Lower leg skin (tissue), 4 donors: ENCODE measurements at regions not wholly inside any gene's neighbourhood (a gene's known extent, or its start where the extent isn't known, plus 50 kb on each side); places are given as distances from the start of the nearest gene placed in this dataset.
"Not testable (repeated sequence)": the region's sequence is repeated elsewhere in the genome, so short reads cannot be mapped to it uniquely, and the experiment has no call there.

Experiments used
- DNase-seq, 2 donors: peaks; one replicate each; pipeline ENCODE4 v3.0.0-alpha.2; 2019; ENCODE audit warnings: low spot score in 2 of 2
- H3K4me3 ChIP-seq: fragments of 200-600 bp; sonication (generic); 2 replicates; pipeline ENCODE4 v1.5.1; 2017; ENCODE audit warnings: mild to moderate bottlenecking, low read depth; ENCODE audit not compliant: poor library complexity, severe bottlenecking
- CTCF ChIP-seq, 3 donors: fragments of 450-650 bp; IDR thresholded peaks; one replicate each; pipeline ENCODE4 v1.5.1; 2016; ENCODE audit warnings: antibody characterized with exemption in 3 of 3, mild to moderate bottlenecking in 3 of 3, moderate library complexity in 2 of 3
- POLR2A ChIP-seq, 2 donors: fragments of 450-650 bp; IDR thresholded peaks; one replicate each; pipeline ENCODE4 v1.6.1; 2016 to 2017; ENCODE audit warnings: antibody characterized with exemption in 2 of 2, mild to moderate bottlenecking in 1 of 2, moderate library complexity in 1 of 2
- WGBS, 2 donors: methylation state at CpG; one replicate each; pipeline ENCODE4 v1.1.5; 2018; 5-methylcytosine and 5-hydroxymethylcytosine counted together
- intact Hi-C: fragments of 100-400 bp; cut with DNase I; formaldehyde crosslinking; loops from one replicate; pipeline ENCODE4 v1.15.0; 2023; ENCODE audit warnings: low total_unique reads

- DNase-seq, result no peak
- no peak overlapping the region for H3K4me3 ChIP-seq
- TF ChIP-seq CTCF (IDR thresholded peaks at IDR 0.05) (no peak), POLR2A (IDR thresholded peaks at IDR 0.05) (no peak)
- WGBS, 2 donors, result 66 to 71% methylated on average over 4 of the region's 4 CpGs
- intact Hi-C loops, result no loop called here
These were observed 790.0 kb upstream of the KIRREL3 start for GRCh38 chr11:127790592-127790991.

- 63 to 67% methylated on average over 7 of the region's 7 CpGs for whole genome bisulfite sequencing, 2 donors
- intact Hi-C loops, result no loop called here
- H3K4me3 ChIP-seq, result no peak overlapping the region
- TF ChIP-seq CTCF (IDR thresholded peaks at IDR 0.05) (no peak), POLR2A (IDR thresholded peaks at IDR 0.05) (no peak)
- no peak for DNase-seq
These were observed 789.4 kb upstream of the KIRREL3 start for GRCh38 chr11:127789927-127790326.

DNA sequence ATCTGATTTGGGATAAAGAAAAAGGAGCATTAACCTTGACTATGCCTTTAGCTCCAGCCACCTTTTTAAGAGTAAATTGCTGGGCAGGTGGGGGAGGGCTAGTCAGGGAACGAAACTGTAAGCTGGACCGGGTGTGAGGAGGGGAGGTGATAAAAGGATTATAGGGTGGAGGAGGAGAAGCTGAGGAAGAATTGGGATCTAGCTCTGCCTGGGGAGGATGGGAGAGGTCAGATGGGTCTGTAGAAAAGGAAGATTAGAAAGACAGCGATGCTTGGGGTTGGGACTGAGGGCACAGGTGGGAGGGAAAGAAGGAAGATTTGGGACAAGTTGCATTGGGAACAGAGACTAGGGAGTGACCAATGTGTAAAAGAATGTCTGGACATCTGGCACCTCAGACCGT, 772.4 kb upstream of the KIRREL3 start:
- H3K4me3 ChIP-seq, intact Hi-C loops, DNase-seq: not testable (repeated sequence)
- 67 to 78% methylated on average over 4 of the region's 4 CpGs for WGBS, 2 donors

DNA sequence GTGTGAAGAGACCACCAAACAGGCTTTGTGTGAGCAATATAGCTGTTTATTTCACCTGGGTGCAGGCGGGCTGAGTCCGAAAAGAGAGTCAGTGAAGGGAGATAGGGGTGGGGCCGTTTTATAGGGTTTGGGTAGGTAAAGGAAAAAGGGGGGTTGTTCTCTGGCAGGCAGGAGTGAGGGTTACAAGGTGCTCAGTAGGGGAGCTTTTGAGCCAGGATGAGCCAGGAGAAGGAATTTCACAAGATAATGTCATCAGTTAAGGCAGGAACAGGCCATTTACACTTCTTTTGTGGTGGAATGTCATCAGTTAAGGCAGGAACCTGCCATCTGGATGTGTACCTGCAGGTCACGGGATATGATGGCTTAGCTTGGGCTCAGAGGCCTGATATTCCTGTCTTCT, 768.4 kb upstream of the KIRREL3 start:
- H3K4me3 ChIP-seq, intact Hi-C loops, DNase-seq: not testable (repeated sequence)
- WGBS, 2 donors, result 50 to 55% methylated on average over 4 of the region's 4 CpGs

GRCh38 chr11:127766734-127767133, 766.2 kb upstream of the KIRREL3 start:
- H3K4me3 ChIP-seq, result no peak overlapping the region
- no peak for DNase-seq
- TF ChIP-seq CTCF (IDR thresholded peaks at IDR 0.05), result no peak
- TF ChIP-seq POLR2A (IDR thresholded peaks at IDR 0.05), result no peak
- intact Hi-C loops, result no loop called here

DNA sequence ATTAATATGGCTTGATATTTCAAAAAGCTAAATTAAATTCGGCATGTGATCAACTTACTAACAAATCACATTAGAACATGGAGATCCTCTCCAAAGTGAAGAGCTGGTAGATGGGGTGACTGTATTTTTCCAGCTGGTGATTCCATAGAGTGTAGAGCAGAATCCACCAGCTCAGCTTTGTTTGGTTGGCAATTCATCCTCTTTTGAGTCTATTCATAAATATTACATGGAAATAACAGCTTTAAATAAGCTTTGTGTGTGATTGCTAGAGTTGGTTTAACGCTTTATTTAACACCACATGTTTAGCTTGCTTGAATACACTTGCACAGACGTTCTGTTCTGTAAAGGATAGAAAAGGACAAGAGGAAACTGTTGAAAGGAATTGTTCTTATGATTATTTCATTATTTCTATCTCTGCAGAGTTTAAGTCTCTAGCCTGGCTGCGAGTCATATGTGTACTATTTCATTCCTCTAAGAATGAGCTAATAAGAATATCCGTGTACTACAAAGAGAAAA, 738.3 kb upstream of the KIRREL3 start:
- H3K4me3 ChIP-seq, result no peak overlapping the region
- no peak for DNase-seq
- no peak for TF ChIP-seq POLR2A (IDR thresholded peaks at IDR 0.05)
- no peak for TF ChIP-seq CTCF (IDR thresholded peaks at IDR 0.05)
- 58 to 68% methylated on average over 5 of the region's 5 CpGs for WGBS, 2 donors
- intact Hi-C loops, result no loop called here

GRCh38 chr11:127737499-127737898, 736.9 kb upstream of the KIRREL3 start:
- TF ChIP-seq CTCF (IDR thresholded peaks at IDR 0.05) (no peak), POLR2A (IDR thresholded peaks at IDR 0.05) (no peak)
- H3K4me3 ChIP-seq, result no peak overlapping the region
- WGBS, 2 donors, result 62 to 80% methylated on average over 2 of the region's 2 CpGs
- intact Hi-C loops, result no loop called here
- no peak for DNase-seq
